Prostate gland (tissue), 2 donors: ENCODE measurements at regions not wholly inside any gene's neighbourhood (a gene's known extent, or its start where the extent isn't known, plus 50 kb on each side); places are given as distances from the start of the nearest gene placed in this dataset.

Experiments
- DNase-seq: peaks from one replicate; pipeline ENCODE4 v3.0.0-alpha.2; 2019; ENCODE audit warnings: low spot score
- H3K27ac ChIP-seq, 2 donors: fragments of 200-600 bp; sonication (generic); 2 replicates each; pipeline ENCODE4 v1.5.1; 2017 to 2019
- H3K27me3 ChIP-seq: fragments of 200-600 bp; sonication (generic); replicated peaks from 2 replicates; pipeline ENCODE4 v1.5.1; 2019; ENCODE audit not compliant: insufficient read depth
- H3K36me3 ChIP-seq, 2 donors: fragments of 200-600 bp; sonication (generic); 1 replicate in 1 of 2; 2 replicates in 1 of 2; pipeline versions ENCODE4 v1.5.1 to v1.8.1; 2017 to 2019
- H3K4me1 ChIP-seq: fragments of 200-600 bp; sonication (generic); replicated peaks from 2 replicates; pipeline ENCODE4 v1.5.1; 2019
- H3K4me3 ChIP-seq, 2 donors: fragments of 200-600 bp; sonication (generic); 2 replicates each; pipeline ENCODE4 v1.5.1; 2017 to 2019
- H3K9me3 ChIP-seq: fragments of 200-600 bp; sonication (generic); 2 replicates; pipeline ENCODE4 v1.5.1; 2017
- CTCF ChIP-seq, 4 experiments: fragments of 200-600 bp in 2 of 4; fragments of 450-650 bp in 2 of 4; sonication (generic) in 2 of 4; IDR thresholded peaks; 1 replicate in 3 of 4; 2 replicates in 1 of 4; pipeline ENCODE4 v1.5.1; 2016 to 2019; ENCODE audit warnings: antibody characterized with exemption in 4 of 4, mild to moderate bottlenecking in 2 of 4, moderate library complexity in 2 of 4
- POLR2A ChIP-seq: fragments of 450-650 bp; IDR thresholded peaks from one replicate; pipeline ENCODE4 v1.6.1; 2016; ENCODE audit warnings: antibody characterized with exemption, mild to moderate bottlenecking
- POLR2AphosphoS5 ChIP-seq: sonication (generic); formaldehyde crosslinking; IDR thresholded peaks from one replicate; pipeline ENCODE4 v1.6.1; 2017; ENCODE audit warnings: antibody characterized with exemption
- whole genome bisulfite sequencing: methylation state at CpG from one replicate; pipeline ENCODE4 v1.1.5; 2018; 5-methylcytosine and 5-hydroxymethylcytosine counted together
- intact Hi-C: fragments of 100-400 bp; cut with DNase I; formaldehyde crosslinking; loops from one replicate; pipeline ENCODE4 v1.14.2; 2022

GRCh38 chr2:195001924-195002323 is 655.1 kb upstream of the SLC39A10 start:
- H3K27ac ChIP-seq: no peak overlapping the region
- no peak overlapping the region for H3K4me3 ChIP-seq
- intact Hi-C loops: no loop called here
- no peaks in the 10 kb centered on the region for H3K36me3 ChIP-seq
- 91% methylated on average over 3 of the region's 3 CpGs for WGBS
- H3K9me3 ChIP-seq: no peaks in the 10 kb centered on the region
- TF ChIP-seq CTCF (IDR thresholded peaks at IDR 0.05) (no peak), POLR2AphosphoS5 (no peak), POLR2A (no peak)
- DNase-seq: no peak
- no peaks in the 10 kb centered on the region for H3K27me3 ChIP-seq
- no peaks in the 10 kb centered on the region for H3K4me1 ChIP-seq

GRCh38 chr2:194999771-195000170 is 657.3 kb upstream of the SLC39A10 start:
- Histone ChIP-seq H3K4me3 (no peak overlapping the region), H3K9me3 (no peaks in the 10 kb centered on the region), H3K36me3 (no peaks in the 10 kb centered on the region), H3K4me1 (no peaks in the 10 kb centered on the region), H3K27ac (no peak overlapping the region), H3K27me3 (no peaks in the 10 kb centered on the region)
- TF ChIP-seq CTCF (IDR thresholded peaks at IDR 0.05) (no peak), POLR2AphosphoS5 (no peak), POLR2A (no peak)
- intact Hi-C loops: no loop called here
- WGBS: 34% methylated on average over 4 of the region's 4 CpGs
- no peak for DNase-seq

GRCh38 chr2:194992648-194993047 is 664.4 kb upstream of the SLC39A10 start:
- no peaks in the 10 kb centered on the region for H3K36me3 ChIP-seq
- H3K9me3 ChIP-seq: no peaks in the 10 kb centered on the region
- intact Hi-C loops: no loop called here
- H3K4me1 ChIP-seq: no peaks in the 10 kb centered on the region
- no peak for TF ChIP-seq POLR2AphosphoS5
- no peak for TF ChIP-seq POLR2A
- TF ChIP-seq CTCF (IDR thresholded peaks at IDR 0.05): no peak
- no peak overlapping the region for H3K27ac ChIP-seq
- DNase-seq: no peak
- H3K27me3 ChIP-seq: no peaks in the 10 kb centered on the region
- WGBS: 70% methylated on average over 2 of the region's 2 CpGs
- no peak overlapping the region for H3K4me3 ChIP-seq

- DNase-seq: no peak
- Histone ChIP-seq H3K9me3 (no peaks in the 10 kb centered on the region), H3K4me3 (no peak overlapping the region), H3K36me3 (no peaks in the 10 kb centered on the region), H3K4me1 (no peaks in the 10 kb centered on the region), H3K27ac (no peak overlapping the region), H3K27me3 (no peaks in the 10 kb centered on the region)
- intact Hi-C loops: no loop called here
- WGBS: 73% methylated on average over 1 of the region's 1 CpG
- no peak for TF ChIP-seq CTCF (IDR thresholded peaks at IDR 0.05)
- no peak for TF ChIP-seq POLR2A
- no peak for TF ChIP-seq POLR2AphosphoS5
These were observed 671.8 kb upstream of the SLC39A10 start for GRCh38 chr2:194985258-194985657.

- H3K4me3 ChIP-seq: no peak overlapping the region
These were observed 694.8 kb upstream of the SLC39A10 start for GRCh38 chr2:194962254-194962653.

More at GRCh38 chr2:194962254-194962653, 694.8 kb upstream of the SLC39A10 start:
- 76% methylated on average over 4 of the region's 4 CpGs for WGBS
- no peaks in the 10 kb centered on the region for H3K36me3 ChIP-seq
- no peak overlapping the region for H3K27ac ChIP-seq
- TF ChIP-seq CTCF (IDR thresholded peaks at IDR 0.05) (no peak), POLR2A (no peak), POLR2AphosphoS5 (no peak)
- DNase-seq: no peak
- H3K9me3 ChIP-seq: no peaks in the 10 kb centered on the region
- no peaks in the 10 kb centered on the region for H3K27me3 ChIP-seq
- intact Hi-C loops: no loop called here
- H3K4me1 ChIP-seq: no peaks in the 10 kb centered on the region
